GM08714 (cell line): ENCODE measurements at regions not wholly inside any gene's neighbourhood (a gene's known extent, or its start where the extent isn't known, plus 50 kb on each side); places are given as distances from the start of the nearest gene placed in this dataset.

Experiments used
- H3K4me3 ChIP-seq: fragments of 200-500 bp; sonication (Bioruptor generic); 2 replicates; pipeline ENCODE4 v1.5.1; 2014; ENCODE audit warnings: mild to moderate bottlenecking, low read length, inconsistent platforms
- ZNF274 ChIP-seq: IDR thresholded peaks from 2 replicates; pipeline ENCODE4 v1.6.1; 2012; ENCODE audit warnings: mild to moderate bottlenecking, low read depth, low read length

GRCh38 chr20:50265245-50265946 is 74.8 kb downstream of the CEBPB start:
- no peak for TF ChIP-seq ZNF274
- no peak overlapping the region for H3K4me3 ChIP-seq

- no peak overlapping the region for H3K4me3 ChIP-seq
- no peak for TF ChIP-seq ZNF274
Observed at GRCh38 chr20:50266293-50267040, 75.8 kb downstream of the CEBPB start.

- no peak for TF ChIP-seq ZNF274
- no peak overlapping the region for H3K4me3 ChIP-seq
Observed at GRCh38 chr20:50267041-50267865, 76.6 kb downstream of the CEBPB start.

- H3K4me3 ChIP-seq: no peak overlapping the region
- TF ChIP-seq ZNF274: no peak
Observed at GRCh38 chr20:50267866-50268219, 77.2 kb downstream of the CEBPB start.

- TF ChIP-seq ZNF274: no peak
- no peak overlapping the region for H3K4me3 ChIP-seq
Observed at GRCh38 chr20:50269091-50270033, 78.7 kb downstream of the CEBPB start.

- no peak overlapping the region for H3K4me3 ChIP-seq
- TF ChIP-seq ZNF274: no peak
Observed at GRCh38 chr20:50270034-50270395, 79.4 kb downstream of the CEBPB start.

- H3K4me3 ChIP-seq: no peak overlapping the region
- no peak for TF ChIP-seq ZNF274
Observed at GRCh38 chr20:50270569-50270968, 79.9 kb downstream of the CEBPB start.

- no peak overlapping the region for H3K4me3 ChIP-seq
- TF ChIP-seq ZNF274: no peak
Observed at GRCh38 chr20:50271176-50271575, 80.5 kb downstream of the CEBPB start.

- no peak overlapping the region for H3K4me3 ChIP-seq
- TF ChIP-seq ZNF274: no peak
Observed at GRCh38 chr20:50271612-50272011, 81.0 kb downstream of the CEBPB start.

- H3K4me3 ChIP-seq: no peak overlapping the region
- no peak for TF ChIP-seq ZNF274
Observed at GRCh38 chr20:50272030-50272723, 81.5 kb downstream of the CEBPB start.

- no peak for TF ChIP-seq ZNF274
- no peak overlapping the region for H3K4me3 ChIP-seq
Observed at GRCh38 chr20:50272724-50273446, 82.3 kb downstream of the CEBPB start.

- no peak for TF ChIP-seq ZNF274
- no peak overlapping the region for H3K4me3 ChIP-seq
Observed at GRCh38 chr20:50273601-50274491, 83.2 kb downstream of the CEBPB start.
